ENCODE measurements at regions not wholly inside any gene's neighbourhood (a gene's known extent, or its start where the extent isn't known, plus 50 kb on each side); places are given as distances from the start of the nearest gene placed in this dataset.

DNA sequence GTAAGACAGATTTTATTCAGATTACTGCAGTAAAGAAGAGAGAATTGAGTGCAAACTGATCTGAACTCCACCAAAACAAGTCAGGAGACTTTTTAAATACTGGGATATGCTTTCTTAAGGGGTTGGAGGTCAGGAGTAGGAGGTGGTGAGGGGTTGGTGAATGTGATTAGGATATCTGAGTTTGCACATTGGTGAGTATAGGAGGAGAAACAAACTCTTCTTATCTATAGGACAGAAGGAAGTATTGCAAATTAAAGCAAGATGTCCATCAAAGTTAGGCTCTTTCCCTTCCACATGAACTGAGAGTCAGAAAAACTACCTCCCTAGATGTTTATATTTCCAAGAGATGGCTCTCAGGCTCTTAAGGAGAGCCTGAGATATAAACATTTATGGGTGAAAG lies 114.6 kb upstream of the HTR1E start:
- H3K36me3 ChIP-seq = no peaks in the 10 kb centered on the region
- no peak overlapping the region for H3K27ac ChIP-seq
- TF ChIP-seq, protein P1, sequence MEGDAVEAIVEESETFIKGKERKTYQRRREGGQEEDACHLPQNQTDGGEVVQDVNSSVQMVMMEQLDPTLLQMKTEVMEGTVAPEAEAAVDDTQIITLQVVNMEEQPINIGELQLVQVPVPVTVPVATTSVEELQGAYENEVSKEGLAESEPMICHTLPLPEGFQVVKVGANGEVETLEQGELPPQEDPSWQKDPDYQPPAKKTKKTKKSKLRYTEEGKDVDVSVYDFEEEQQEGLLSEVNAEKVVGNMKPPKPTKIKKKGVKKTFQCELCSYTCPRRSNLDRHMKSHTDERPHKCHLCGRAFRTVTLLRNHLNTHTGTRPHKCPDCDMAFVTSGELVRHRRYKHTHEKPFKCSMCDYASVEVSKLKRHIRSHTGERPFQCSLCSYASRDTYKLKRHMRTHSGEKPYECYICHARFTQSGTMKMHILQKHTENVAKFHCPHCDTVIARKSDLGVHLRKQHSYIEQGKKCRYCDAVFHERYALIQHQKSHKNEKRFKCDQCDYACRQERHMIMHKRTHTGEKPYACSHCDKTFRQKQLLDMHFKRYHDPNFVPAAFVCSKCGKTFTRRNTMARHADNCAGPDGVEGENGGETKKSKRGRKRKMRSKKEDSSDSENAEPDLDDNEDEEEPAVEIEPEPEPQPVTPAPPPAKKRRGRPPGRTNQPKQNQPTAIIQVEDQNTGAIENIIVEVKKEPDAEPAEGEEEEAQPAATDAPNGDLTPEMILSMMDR (IDR thresholded peaks at IDR 0.05) = no peak
- TF ChIP-seq POLR2A (IDR thresholded peaks at IDR 0.05) = no peak
- intact Hi-C loops (cut with DNase I; ENCODE audit: low total_unique reads) = no loop called here
- no peaks in the 10 kb centered on the region for H3K27me3 ChIP-seq
- H3K4me1 ChIP-seq = no peaks in the 10 kb centered on the region
- H3K9me3 ChIP-seq = no peaks in the 10 kb centered on the region
- no peak for DNase-seq
- no peak overlapping the region for H3K4me3 ChIP-seq

DNA sequence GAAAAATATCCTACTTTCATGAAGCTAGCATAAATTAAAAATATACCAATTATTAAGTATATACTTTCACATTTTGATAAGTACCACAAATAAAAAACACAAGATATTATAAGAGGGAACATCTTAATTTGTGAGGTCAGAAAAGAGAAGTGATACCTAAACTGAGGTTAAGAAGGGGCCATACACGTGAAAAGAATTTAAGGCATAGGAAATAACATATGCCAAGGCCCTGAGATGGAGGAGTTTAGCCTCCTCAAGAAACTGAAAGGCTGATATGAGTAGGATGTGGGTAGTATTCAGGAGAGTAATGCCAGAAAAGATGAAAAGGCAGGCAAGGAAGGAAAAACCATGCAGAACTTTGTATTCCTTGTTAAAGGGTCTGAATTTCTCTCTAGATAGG lies 116.6 kb upstream of the HTR1E start:
- Histone ChIP-seq H3K4me3 (no peak overlapping the region), H3K27ac (no peak overlapping the region), H3K36me3 (no peaks in the 10 kb centered on the region), H3K4me1 (no peaks in the 10 kb centered on the region), H3K27me3 (no peaks in the 10 kb centered on the region), H3K9me3 (no peaks in the 10 kb centered on the region)
- intact Hi-C loops (cut with DNase I; ENCODE audit: low total_unique reads) = no loop called here
- TF ChIP-seq, protein P1 (IDR thresholded peaks at IDR 0.05) = no peak
- no peak for TF ChIP-seq POLR2A (IDR thresholded peaks at IDR 0.05)
- DNase-seq = no peak

DNA sequence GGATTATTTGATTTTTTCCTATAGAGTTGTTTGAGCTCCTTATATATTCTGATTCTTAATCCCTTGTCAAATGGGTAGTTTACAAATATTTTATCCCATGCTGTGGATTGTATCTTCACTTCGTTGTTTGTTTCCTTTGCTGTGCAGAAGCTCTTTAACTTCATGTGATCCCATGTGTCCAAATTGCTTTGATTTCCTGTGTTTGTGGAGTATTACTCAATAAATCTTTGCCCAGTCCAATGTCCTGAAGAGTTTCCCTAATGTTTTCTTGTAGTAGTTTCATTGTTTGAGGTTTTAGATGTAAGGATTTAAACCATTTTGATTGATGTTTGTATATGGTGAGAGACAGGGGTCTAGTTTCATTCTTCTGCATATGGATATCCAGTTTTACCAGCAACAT lies 143.7 kb upstream of the HTR1E start:
- H3K36me3 ChIP-seq = no peaks in the 10 kb centered on the region
- no peaks in the 10 kb centered on the region for H3K4me1 ChIP-seq
- intact Hi-C loops (cut with DNase I; ENCODE audit: low total_unique reads) = no loop called here
- H3K27me3 ChIP-seq = no peaks in the 10 kb centered on the region
- no peak for DNase-seq
- H3K27ac ChIP-seq = no peak overlapping the region
- no peak overlapping the region for H3K4me3 ChIP-seq
- TF ChIP-seq, protein P1 (IDR thresholded peaks at IDR 0.05) = no peak
- TF ChIP-seq POLR2A (IDR thresholded peaks at IDR 0.05) = no peak
- no peaks in the 10 kb centered on the region for H3K9me3 ChIP-seq

GRCh38 chr6:86791476-86791875 lies 145.9 kb upstream of the HTR1E start:
- Histone ChIP-seq H3K4me1 (no peaks in the 10 kb centered on the region), H3K27me3 (no peaks in the 10 kb centered on the region), H3K27ac (no peak overlapping the region), H3K36me3 (no peaks in the 10 kb centered on the region), H3K4me3 (no peak overlapping the region), H3K9me3 (no peaks in the 10 kb centered on the region)
- intact Hi-C loops (cut with DNase I; ENCODE audit: low total_unique reads) = no loop called here
- DNase-seq = no peak
- TF ChIP-seq POLR2A (IDR thresholded peaks at IDR 0.05) = no peak
- TF ChIP-seq, protein P1 (IDR thresholded peaks at IDR 0.05) = no peak

DNA sequence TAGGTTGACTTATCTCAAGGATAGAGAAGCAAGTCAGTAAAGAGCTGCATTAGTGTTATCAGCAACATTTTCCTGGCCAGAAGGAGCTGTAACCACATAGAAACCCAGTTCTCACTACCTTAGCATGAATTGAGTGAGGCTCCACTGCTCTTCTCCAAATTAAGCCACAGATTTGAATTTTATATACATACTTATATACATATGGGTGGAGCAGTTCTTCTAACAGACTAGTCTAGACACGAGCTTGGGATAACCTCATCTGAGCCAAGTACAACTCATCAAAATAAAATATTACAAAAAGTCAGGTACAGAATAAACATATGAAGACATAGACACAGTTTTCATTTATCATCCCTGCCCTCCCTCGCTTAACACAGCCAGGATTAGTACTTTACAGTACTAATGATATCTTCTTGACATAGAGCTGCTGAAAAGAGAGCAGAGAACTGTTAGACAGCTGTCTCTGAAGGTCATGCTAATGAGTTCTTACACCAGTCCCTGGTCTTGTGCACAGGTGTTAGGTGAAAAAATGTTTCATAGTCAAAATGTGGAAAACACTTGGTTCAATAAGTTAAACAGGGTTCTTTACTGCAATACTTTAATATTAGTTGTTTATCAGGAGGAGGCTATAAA lies 147.4 kb upstream of the HTR1E start:
- intact Hi-C loops (cut with DNase I; ENCODE audit: low total_unique reads) = no loop called here
- TF ChIP-seq, protein P1 (IDR thresholded peaks at IDR 0.05) = no peak
- TF ChIP-seq POLR2A (IDR thresholded peaks at IDR 0.05) = no peak
- no peaks in the 10 kb centered on the region for H3K9me3 ChIP-seq
- no peaks in the 10 kb centered on the region for H3K4me1 ChIP-seq
- no peak for DNase-seq
- no peak overlapping the region for H3K4me3 ChIP-seq
- no peaks in the 10 kb centered on the region for H3K36me3 ChIP-seq
- H3K27me3 ChIP-seq = no peaks in the 10 kb centered on the region
- H3K27ac ChIP-seq = no peak overlapping the region
